SJSA1 (cell line): ENCODE measurements at regions not wholly inside any gene's neighbourhood (a gene's known extent, or its start where the extent isn't known, plus 50 kb on each side); places are given as distances from the start of the nearest gene placed in this dataset.
"Not testable (repeated sequence)": the region's sequence is repeated elsewhere in the genome, so short reads cannot be mapped to it uniquely, and the experiment has no call there.

Experiments
- DNase-seq, 2 experiments: peaks; one replicate each; pipeline ENCODE4 v3.0.0-alpha.2; 2015 to 2020; ENCODE audit warnings: low spot score in 2 of 2, low read depth in 1 of 2
- H3K27ac ChIP-seq: fragments of 250-450 bp; sonication (Bioruptor Pico); 2 replicates; pipeline ENCODE4 v1.5.1; 2020; ENCODE audit warnings: mild to moderate bottlenecking, moderate library complexity
- H3K27me3 ChIP-seq: fragments of 250-450 bp; sonication (Bioruptor Pico); replicated peaks from 2 replicates; pipeline ENCODE4 v1.5.1; 2020; ENCODE audit warnings: mild to moderate bottlenecking, moderate library complexity
- H3K36me3 ChIP-seq: fragments of 250-450 bp; sonication (Bioruptor Pico); 2 replicates; pipeline ENCODE4 v1.5.1; 2020; ENCODE audit warnings: mild to moderate bottlenecking
- H3K4me1 ChIP-seq: fragments of 250-450 bp; sonication (Bioruptor Pico); replicated peaks from 2 replicates; pipeline ENCODE4 v1.6.1; 2021; ENCODE audit warnings: mild to moderate bottlenecking
- H3K4me3 ChIP-seq: fragments of 250-450 bp; sonication (Bioruptor Pico); 2 replicates; pipeline ENCODE4 v1.5.1; 2020; ENCODE audit warnings: mild to moderate bottlenecking
- H3K9me3 ChIP-seq: fragments of 250-450 bp; sonication (Bioruptor Pico); replicated peaks from 2 replicates; pipeline ENCODE4 v1.5.1; 2020; ENCODE audit warnings: mild to moderate bottlenecking

DNA sequence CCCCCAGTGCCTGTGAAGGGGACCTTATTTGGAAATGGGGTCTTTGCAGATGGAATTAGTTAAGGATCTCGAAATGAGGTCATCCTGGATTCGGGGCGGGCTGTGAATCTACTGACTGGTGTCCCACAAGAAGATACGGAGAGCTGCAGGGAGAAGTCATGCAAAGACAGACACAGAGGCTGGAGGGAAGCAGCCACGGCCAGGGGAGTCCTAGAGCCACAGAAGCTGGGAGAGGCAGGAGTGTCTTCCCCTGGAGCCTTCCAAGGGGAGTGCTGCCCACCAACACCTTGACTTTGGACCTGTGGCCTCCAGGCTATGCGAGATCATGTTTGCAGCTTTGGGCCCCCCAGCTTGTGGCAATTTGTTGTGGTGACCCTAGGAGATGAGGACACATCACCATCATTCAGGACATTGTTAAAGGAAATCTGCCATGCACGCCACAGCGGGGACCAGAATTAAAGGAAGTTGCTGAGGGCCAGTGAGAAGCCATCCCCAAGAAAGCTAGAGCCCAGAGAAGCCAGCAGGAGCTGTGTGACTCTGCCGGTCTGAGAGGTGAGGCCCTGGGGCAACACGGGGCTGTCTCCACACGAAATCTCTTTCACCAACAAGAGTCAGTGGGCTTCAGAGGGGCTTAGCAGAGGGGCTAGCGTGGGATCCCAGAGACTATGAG, 434.7 kb downstream of the BRD1 start:
- Histone ChIP-seq H3K27me3 (no peaks in the 10 kb centered on the region), H3K4me1 (no peaks in the 10 kb centered on the region), H3K4me3 (no peak overlapping the region), H3K9me3 (peaks cover 24% of the 10 kb centered on the region), H3K36me3 (no peaks in the 10 kb centered on the region), H3K27ac (no peak overlapping the region)
- DNase-seq: no peak

DNA sequence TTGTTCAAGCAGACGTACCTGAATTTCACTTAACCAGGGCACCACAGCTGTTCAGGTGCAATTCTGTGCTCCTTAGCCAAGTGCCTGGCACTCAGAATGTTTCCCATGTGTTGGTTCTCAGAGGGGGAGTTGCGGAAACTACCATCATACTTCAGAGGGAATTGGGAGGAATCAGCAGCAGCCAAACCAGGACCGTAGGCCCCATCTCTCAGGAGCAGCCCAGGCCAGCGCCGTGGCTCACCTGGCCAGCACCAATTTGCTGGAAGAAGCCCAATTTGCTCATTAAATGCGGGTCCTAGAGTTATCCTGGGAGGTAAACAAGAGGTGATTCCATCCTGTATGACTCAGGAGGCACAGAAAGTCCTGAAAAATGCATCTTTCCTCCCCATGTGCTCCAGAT, 435.4 kb downstream of the BRD1 start:
- H3K36me3 ChIP-seq: no peaks in the 10 kb centered on the region
- no peak for DNase-seq
- H3K4me1 ChIP-seq: no peaks in the 10 kb centered on the region
- no peaks in the 10 kb centered on the region for H3K27me3 ChIP-seq
- H3K9me3 ChIP-seq: peaks cover 24% of the 10 kb centered on the region
- no peak overlapping the region for H3K27ac ChIP-seq
- no peak overlapping the region for H3K4me3 ChIP-seq

DNA sequence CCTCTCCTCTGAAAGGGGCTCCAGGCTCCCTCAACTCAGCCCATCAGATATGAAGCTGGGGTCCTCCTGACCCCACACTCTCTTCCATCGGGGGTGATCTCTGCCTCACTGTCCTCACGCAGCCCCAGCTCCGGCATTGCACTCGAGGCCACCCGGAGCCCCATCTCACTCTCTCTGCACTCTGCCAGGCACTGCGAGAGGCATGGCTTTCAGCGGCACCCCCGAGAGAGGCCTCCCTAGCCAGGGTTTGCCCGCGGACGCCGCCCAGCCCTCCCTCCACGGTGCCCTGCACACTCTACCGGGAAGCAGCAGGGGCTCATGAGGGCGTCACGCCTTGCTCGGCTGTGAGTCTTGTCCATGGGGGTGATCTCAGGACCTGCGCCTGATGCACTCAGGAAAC, 436.2 kb downstream of the BRD1 start:
- H3K4me1 ChIP-seq: no peaks in the 10 kb centered on the region
- no peak overlapping the region for H3K4me3 ChIP-seq
- no peaks in the 10 kb centered on the region for H3K27me3 ChIP-seq
- no peaks in the 10 kb centered on the region for H3K36me3 ChIP-seq
- H3K9me3 ChIP-seq: peaks cover 24% of the 10 kb centered on the region
- H3K27ac ChIP-seq: no peak overlapping the region
- peak in 1 of 2 experiments; percentile 21 for DNase-seq

DNA sequence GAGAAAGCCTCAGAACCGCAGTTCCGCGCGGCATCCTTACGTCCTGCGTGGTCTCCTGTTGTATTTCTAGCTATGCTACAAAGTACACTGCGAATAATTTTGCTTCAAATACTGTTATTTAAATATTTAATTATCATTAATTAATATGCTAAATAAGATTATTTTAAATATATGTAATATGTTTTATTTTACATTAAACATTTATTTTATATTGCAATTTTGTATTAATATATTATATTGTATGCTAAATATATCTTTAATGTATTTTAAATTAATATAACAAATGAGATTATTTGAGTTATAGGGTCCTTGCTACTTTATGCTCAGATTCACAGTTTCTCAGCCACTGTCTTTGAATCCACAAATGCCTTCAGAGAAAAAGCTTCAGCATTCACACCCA, 436.7 kb downstream of the BRD1 start:
- H3K4me1 ChIP-seq: no peaks in the 10 kb centered on the region
- peak in 1 of 2 experiments; percentile 16 for DNase-seq
- no peaks in the 10 kb centered on the region for H3K27me3 ChIP-seq
- no peaks in the 10 kb centered on the region for H3K36me3 ChIP-seq
- no peak overlapping the region for H3K4me3 ChIP-seq
- H3K9me3 ChIP-seq: peaks cover 24% of the 10 kb centered on the region
- no peak overlapping the region for H3K27ac ChIP-seq

DNA sequence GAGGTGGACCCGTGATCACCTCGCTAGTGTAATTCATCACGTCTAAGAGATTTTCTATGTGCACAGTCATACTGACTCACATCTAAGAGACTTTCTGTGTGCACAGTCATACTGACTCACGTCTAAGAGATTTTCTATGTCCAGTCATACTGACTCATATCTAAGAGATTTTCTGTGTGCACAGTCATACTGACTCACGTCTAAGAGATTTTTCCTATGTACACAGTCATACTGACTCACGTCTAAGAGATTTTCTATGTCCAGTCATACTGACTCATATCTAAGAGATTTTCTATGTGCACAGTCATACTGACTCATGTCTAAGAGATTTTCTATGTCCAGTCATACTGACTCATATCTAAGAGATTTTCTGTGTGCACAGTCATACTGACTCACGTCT, 443.8 kb downstream of the BRD1 start:
- not testable (repeated sequence) for DNase-seq, H3K4me3 ChIP-seq, H3K36me3 ChIP-seq

DNA sequence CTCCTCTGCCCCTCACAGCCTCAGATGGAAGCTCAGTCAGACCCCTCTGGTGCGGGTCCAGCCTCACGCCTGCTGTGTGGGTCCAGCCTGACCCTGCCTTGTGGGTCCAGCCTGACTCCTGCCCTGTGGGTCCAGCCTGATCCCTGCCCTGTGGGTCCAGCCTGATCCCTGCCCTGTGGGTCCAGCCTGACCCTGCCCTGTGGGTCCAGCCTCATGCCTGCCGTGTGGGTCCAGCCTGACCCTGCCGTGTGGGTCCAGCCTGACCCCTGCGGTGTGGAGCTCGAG, 445.3 kb downstream of the BRD1 start:
- Histone ChIP-seq H3K27me3 (no peaks in the 10 kb centered on the region), H3K9me3 (no peaks in the 10 kb centered on the region; the same call in none of the 2 replicates), H3K4me1 (no peaks in the 10 kb centered on the region), H3K36me3 (no peaks in the 10 kb centered on the region), H3K4me3 (no peak overlapping the region), H3K27ac (no peak overlapping the region)
- DNase-seq: no peak

More for the DNA sequence above, 443.8 kb downstream of the BRD1 start:
- H3K27ac ChIP-seq, H3K9me3 ChIP-seq, H3K4me1 ChIP-seq, H3K27me3 ChIP-seq: not testable (repeated sequence)

DNA sequence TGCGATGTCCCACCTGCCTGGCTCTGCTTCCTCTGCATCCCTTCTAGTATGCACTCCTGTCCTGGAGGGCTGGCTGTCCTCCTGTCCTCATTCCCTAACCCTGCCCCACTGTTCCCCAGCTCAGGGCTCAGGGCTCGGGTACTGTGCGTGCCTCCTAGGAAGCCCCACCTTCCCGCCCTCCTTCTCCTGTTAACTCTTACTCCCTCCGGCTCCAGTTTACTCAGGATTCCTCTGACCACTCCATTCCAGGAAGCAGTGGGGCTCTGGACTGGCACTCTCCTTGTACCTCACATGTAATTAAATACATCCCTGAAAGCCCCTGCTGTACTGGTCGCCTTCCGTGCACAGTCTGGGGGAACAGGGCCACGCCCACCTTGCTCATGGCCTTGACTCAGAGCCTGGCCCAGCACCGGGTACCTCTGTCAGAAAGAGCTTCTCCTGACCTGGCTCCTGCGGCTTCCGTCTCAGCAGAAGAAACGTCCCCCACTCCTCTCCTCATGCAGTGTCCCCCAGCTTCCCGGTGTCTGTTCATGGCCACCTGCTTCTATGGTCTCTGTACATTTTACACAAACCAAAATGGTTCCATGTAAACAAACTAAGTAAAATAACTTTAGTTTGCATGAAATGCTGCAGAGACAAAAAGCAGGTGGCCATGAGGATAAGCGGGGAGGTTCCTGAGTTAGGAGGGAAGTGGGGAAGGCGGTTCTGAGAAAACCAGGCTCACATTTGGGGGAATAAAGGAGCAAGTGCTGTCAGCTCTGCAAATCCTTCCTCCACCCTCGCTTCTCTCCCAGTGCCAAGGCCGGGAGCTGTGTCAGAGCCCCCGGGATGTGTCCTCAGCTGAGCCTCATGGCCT, 445.9 kb downstream of the BRD1 start:
- H3K27me3 ChIP-seq: no peaks in the 10 kb centered on the region
- no peak overlapping the region for H3K27ac ChIP-seq
- no peak overlapping the region for H3K4me3 ChIP-seq
- peak in 1 of 2 experiments; percentile 29 for DNase-seq
- peaks cover 2% of the 10 kb centered on the region for H3K9me3 ChIP-seq
- H3K36me3 ChIP-seq: no peaks in the 10 kb centered on the region
- no peaks in the 10 kb centered on the region for H3K4me1 ChIP-seq

DNA sequence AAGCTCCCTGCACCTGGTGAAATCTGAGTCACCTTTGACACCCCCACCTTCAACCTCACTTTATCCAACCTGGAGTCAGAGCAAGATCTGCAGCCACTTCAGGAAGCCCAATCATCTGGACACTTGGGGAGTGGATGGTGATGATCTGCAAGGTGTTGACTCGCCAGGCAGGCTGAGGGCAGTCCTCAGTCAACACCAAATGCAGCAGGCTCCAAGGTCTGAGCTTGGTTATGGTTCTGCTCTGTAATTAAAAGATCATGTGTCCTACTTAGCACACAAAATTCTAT, 446.9 kb downstream of the BRD1 start:
- peak in 1 of 2 experiments; percentile 16 for DNase-seq
- H3K4me1 ChIP-seq: no peaks in the 10 kb centered on the region
- H3K4me3 ChIP-seq: no peak overlapping the region
- no peaks in the 10 kb centered on the region for H3K36me3 ChIP-seq
- H3K27ac ChIP-seq: no peak overlapping the region
- no peaks in the 10 kb centered on the region for H3K27me3 ChIP-seq
- H3K9me3 ChIP-seq: peaks cover 2% of the 10 kb centered on the region

DNA sequence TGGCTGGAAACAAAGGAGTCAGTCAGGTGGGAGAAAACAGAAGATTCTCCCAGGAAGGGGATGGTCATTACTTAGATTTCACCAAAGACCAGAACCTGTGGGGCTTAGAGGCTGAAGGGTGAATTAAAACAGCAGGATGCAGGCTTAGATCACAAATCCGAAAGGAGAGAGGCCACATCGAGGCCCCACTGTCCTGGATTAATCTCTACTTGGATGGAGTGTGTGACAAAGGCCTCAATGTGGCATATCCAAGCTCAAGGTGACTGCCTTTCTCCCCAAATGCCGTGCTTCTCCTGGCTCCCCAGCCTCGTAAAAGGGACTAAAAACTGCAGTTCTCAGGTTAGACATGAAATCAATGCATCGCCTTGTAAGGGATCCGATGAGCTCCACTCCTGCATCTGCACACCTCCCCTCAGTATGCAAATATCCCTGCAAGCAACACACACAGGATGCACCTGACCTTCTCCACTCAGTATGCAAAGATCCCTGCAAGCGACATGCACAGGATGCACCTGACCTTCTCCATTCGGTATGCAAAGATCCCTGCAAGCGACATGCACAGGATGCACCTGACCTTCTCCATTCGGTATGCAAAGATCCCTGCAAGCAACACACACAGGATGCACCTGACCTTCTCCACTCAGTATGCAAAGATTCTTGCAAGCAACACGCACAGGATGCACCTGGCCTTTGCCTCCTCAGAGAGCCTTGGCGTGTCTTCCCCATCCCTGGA, 447.4 kb downstream of the BRD1 start:
- Histone ChIP-seq H3K4me3 (no peak overlapping the region), H3K9me3 (peaks cover 2% of the 10 kb centered on the region), H3K27ac (no peak overlapping the region), H3K4me1 (no peaks in the 10 kb centered on the region), H3K36me3 (no peaks in the 10 kb centered on the region), H3K27me3 (no peaks in the 10 kb centered on the region)
- no peak for DNase-seq

DNA sequence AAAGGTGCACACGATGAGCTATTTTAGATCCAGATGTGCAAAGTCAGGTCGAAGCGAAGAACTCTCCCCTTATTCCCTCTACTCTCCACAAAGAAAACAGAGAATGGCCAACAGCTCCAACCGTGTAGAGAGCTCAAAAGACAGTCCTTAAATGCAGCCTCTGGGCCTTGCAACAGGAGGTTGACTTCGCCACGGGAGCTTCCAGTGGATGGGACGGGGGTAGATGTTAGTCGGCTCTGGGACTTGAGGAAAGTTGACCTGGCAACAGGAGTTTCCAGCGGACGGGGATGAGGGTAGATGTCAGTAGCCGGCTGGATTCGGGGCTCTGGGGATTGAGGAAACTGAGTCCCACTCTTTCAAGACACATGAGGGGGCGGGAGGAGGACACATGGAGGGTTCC, 450.4 kb downstream of the BRD1 start:
- no peak overlapping the region for H3K4me3 ChIP-seq
- H3K4me1 ChIP-seq: no peaks in the 10 kb centered on the region
- DNase-seq: no peak
- no peaks in the 10 kb centered on the region for H3K27me3 ChIP-seq
- no peak overlapping the region for H3K27ac ChIP-seq
- peaks cover 2% of the 10 kb centered on the region for H3K9me3 ChIP-seq
- no peaks in the 10 kb centered on the region for H3K36me3 ChIP-seq

DNA sequence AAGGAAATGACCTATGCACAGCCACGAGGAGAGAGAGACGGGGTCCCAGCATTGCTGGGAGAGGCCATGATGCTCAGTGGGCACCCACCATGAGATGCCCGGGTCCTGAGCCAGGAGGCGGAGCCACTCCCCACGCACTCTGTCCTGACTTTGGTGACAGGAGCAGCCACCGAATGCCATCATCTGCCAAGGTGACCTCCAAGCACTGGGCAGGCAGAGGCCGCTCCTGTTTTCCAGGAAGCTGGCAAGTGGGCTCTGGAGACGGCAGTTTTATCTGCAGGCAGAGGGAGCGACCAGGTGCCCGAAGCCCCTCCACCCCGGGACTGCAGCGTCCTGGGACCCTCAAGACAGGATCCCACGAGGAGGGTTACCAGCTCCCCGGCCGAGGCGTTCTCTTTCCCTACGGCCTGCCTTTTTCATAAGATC, 453.9 kb downstream of the BRD1 start:
- H3K27me3 ChIP-seq: no peaks in the 10 kb centered on the region
- no peak overlapping the region for H3K4me3 ChIP-seq
- no peak for DNase-seq
- no peak overlapping the region for H3K27ac ChIP-seq
- H3K36me3 ChIP-seq: no peaks in the 10 kb centered on the region
- peaks cover 2% of the 10 kb centered on the region for H3K9me3 ChIP-seq
- no peaks in the 10 kb centered on the region for H3K4me1 ChIP-seq

DNA sequence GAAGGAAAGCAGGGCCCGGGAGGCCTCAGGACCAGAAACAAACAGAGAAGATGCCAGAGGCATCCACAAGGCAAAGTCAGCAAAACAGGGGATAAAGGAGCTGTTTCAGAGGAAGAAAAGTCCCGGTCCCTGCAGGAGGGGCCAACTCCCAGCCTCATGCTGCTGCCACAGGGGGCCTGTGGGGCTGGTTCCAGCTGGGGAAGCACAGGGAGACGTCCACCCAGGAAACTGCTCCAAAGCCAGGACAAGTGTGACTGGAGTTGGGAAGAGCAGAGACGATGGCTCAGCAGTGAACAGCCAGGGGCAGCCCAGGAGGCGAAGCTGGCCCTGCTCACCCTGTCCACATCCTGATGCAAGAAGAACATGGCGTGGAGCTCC, 454.4 kb downstream of the BRD1 start:
- Histone ChIP-seq H3K27me3 (no peaks in the 10 kb centered on the region), H3K9me3 (peaks cover 2% of the 10 kb centered on the region), H3K4me3 (no peak overlapping the region), H3K4me1 (no peaks in the 10 kb centered on the region), H3K36me3 (no peaks in the 10 kb centered on the region), H3K27ac (no peak overlapping the region)
- DNase-seq: no peak

DNA sequence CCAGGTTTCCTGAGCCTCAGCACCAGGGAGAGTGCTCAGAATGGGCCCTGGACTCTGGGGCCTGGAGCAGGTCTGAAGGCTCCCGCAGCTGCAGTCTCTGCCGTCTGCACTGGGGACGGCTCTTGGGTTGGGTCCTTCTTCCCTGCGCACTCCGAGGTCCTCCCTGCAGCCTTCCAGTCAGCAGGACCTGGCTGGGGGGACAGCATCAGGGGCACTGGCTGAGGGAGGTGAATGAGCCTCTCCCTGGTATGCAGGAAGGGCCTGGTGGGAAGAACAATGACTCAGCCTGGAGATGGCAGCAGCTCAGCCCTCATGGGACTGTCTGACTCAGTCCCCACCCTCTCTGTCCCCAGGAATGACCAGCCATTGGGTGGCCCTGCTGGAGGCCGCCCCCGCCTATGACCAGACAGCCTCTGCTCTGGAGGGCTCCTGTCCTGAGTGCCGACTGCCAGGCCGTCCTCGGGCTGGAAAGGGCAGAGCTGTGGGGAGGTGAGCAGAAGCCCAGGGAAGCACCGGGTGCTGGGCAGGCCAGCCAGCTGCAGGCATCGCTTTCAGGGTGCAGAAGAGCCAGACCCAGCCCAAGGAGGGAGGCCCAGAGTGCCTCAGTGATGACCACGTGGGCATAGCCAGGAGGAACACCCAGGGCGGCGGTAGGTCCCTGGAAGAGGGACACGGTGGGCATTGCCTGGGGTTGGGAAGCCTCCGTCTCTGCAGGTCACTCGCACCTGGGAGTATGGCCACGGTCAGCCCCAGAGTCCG, 455.0 kb downstream of the BRD1 start:
- no peaks in the 10 kb centered on the region for H3K27me3 ChIP-seq
- no peaks in the 10 kb centered on the region for H3K4me1 ChIP-seq
- H3K36me3 ChIP-seq: no peaks in the 10 kb centered on the region
- no peak overlapping the region for H3K4me3 ChIP-seq
- DNase-seq: no peak
- H3K9me3 ChIP-seq: peaks cover 2% of the 10 kb centered on the region
- no peak overlapping the region for H3K27ac ChIP-seq

DNA sequence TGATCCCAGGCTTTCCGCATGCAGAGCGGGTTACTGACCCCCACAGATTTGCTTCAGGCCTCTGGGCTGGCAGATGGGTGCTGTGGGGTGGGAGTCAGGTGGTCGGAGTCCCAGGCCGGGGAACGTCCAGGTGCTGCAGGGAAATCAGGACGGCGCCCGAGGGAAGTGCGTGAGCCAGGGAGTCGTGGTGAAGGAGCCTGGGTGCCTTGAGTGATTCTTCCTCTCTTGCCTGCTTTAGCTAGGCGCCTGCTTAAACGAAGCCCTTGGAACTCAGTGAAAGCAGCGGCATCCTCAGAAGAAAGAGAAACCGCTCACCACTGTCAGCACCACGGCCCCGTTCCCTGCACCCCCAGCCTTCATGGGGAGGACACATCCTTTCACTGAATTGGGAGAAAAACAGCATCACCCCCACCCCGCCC, 455.6 kb downstream of the BRD1 start:
- Histone ChIP-seq H3K4me3 (no peak overlapping the region), H3K27ac (no peak overlapping the region), H3K36me3 (no peaks in the 10 kb centered on the region), H3K4me1 (no peaks in the 10 kb centered on the region), H3K9me3 (no peaks in the 10 kb centered on the region; the same call in none of the 2 replicates), H3K27me3 (no peaks in the 10 kb centered on the region)
- DNase-seq: no peak
